ENCODE measurements at regions not wholly inside any gene's neighbourhood (a gene's known extent, or its start where the extent isn't known, plus 50 kb on each side); places are given as distances from the start of the nearest gene placed in this dataset.

DNA sequence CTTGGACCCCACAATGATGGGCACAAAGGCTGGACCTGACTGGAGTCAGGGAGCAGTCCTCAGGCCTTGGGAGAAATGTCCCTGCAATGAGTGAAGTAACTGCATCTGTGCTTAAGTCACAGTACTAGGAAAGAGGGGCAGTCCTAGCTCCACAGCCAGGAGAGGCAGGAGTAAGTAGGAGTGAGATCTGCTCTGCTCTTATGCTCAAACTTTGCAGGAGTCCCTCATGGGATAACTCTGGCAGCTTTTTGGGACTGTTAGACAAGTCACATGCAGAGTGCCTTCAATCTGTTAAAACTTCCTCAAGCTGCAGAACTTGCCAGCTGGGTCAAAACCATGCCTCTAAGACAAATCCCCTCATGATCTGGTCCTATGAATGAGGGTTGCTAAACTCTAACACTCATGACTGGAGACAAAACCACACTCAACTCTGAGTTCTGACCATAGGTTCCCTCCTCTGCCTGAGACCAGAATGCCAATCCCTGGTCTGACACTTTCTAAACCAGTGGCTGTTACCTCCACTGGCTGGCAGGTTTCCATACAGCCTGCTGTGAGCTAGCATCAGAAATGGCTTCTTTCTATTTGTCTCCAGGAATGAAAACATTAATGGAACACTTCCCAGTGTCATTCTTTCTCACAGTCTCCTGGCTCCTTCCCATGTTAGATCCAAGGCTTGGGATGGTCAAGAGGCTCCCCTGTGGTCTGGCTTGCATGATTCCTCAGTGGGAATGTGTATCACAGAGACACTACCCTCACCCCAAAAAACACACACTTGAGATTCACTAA is 819.3 kb downstream of the PCDH7 start:
- H3K9me3 ChIP-seq (ENCODE audit: control insufficient read depth in 1 of 2, insufficient read depth in 1 of 2, low read depth in 1 of 2, low read length in 2 of 2), result no peaks in the 10 kb centered on the region
- no peaks in the 10 kb centered on the region for H3K9me2 ChIP-seq (ENCODE audit: insufficient read depth)
- no peaks in the 10 kb centered on the region for H3K79me2 ChIP-seq (ENCODE audit: insufficient read depth, low read length)
- no peak overlapping the region for H3K9ac ChIP-seq (ENCODE audit: low read length)
- H3K4me1 ChIP-seq (ENCODE audit: control insufficient read depth in 1 of 2, insufficient read depth in 2 of 2, low read length in 2 of 2), result no peaks in the 10 kb centered on the region
- TF ChIP-seq EZH2 (IDR thresholded peaks at IDR 0.05), result no peak
- intact Hi-C loops (cut with micrococcal nuclease), result no loop called here
- H2AFZ ChIP-seq (ENCODE audit: low read depth, low read length, poor library complexity, severe bottlenecking), result no peak overlapping the region
- H3K36me3 ChIP-seq (ENCODE audit: control insufficient read depth in 1 of 2, insufficient read depth in 2 of 2, low read length in 2 of 2), result no peaks in the 10 kb centered on the region
- ChIA-PET RAD21 (ENCODE audit: low non-redundant PET in 1 of 2, low total read pairs in 2 of 2, uncharacterized antibody in 2 of 2, unreplicated experiment in 2 of 2) (no interaction called here), POLR2A (no interaction called here), CTCF (no interaction called here)
- no peak overlapping the region for H3K4me2 ChIP-seq (ENCODE audit: low read length)
- no peak overlapping the region for H3K4me3 ChIP-seq (replicated peaks in 1 of 2; ENCODE audit: low read depth in 1 of 2, low read length in 2 of 2)
- H3K27me3 ChIP-seq (ENCODE audit: insufficient read depth, low read length), result no peaks in the 10 kb centered on the region
- ATAC-seq, result no peak
- H3K27ac ChIP-seq (ENCODE audit: low read depth, low read length), result no peak overlapping the region
- H4K20me1 ChIP-seq (ENCODE audit: insufficient read depth), result no peaks in the 10 kb centered on the region
- DNase-seq (ENCODE audit: low read depth, low spot score), result no peak
- BruUV-seq (replicated peaks), result no TSS peak

DNA sequence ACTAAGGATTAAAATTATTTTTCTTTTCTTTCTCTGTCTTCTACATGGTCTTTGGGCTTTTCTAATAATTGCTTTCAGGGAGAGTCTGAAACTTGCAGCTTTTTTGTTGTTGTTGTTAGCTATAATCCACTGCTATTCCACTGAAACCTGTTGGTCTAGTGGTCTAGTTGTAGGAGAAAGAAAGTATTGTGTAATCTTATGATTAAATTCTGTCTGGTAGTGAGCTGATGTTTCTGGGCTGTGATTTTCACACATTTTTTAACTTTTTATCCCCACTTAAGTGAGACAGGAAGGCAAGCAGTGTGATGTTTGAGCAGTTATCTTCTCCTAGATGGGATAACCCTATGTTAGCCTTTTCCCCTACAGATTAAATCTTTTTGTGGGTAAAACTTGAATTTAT is 825.2 kb downstream of the PCDH7 start:
- Histone ChIP-seq H3K79me2 (ENCODE audit: insufficient read depth, low read length) (no peaks in the 10 kb centered on the region), H2AFZ (ENCODE audit: low read depth, low read length, poor library complexity, severe bottlenecking) (peak overlapping the region; percentile 3), H3K4me1 (ENCODE audit: control insufficient read depth in 1 of 2, insufficient read depth in 2 of 2, low read length in 2 of 2) (no peaks in the 10 kb centered on the region), H3K27ac (ENCODE audit: low read depth, low read length) (no peak overlapping the region), H3K9ac (ENCODE audit: low read length) (no peak overlapping the region), H3K36me3 (ENCODE audit: control insufficient read depth in 1 of 2, insufficient read depth in 2 of 2, low read length in 2 of 2) (no peaks in the 10 kb centered on the region), H3K4me2 (ENCODE audit: low read length) (no peak overlapping the region), H4K20me1 (ENCODE audit: insufficient read depth) (no peaks in the 10 kb centered on the region), H3K27me3 (ENCODE audit: insufficient read depth, low read length) (no peaks in the 10 kb centered on the region), H3K9me3 (ENCODE audit: control insufficient read depth in 1 of 2, insufficient read depth in 1 of 2, low read depth in 1 of 2, low read length in 2 of 2) (0 out of 4 replicates have a peak, but pooled peaks cover 0 to under 1% of the 10 kb centered on the region in 2 experiments), H3K9me2 (ENCODE audit: insufficient read depth) (no peaks in the 10 kb centered on the region; the same call in 1 of the 2 replicates), H3K4me3 (replicated peaks in 1 of 2; ENCODE audit: low read depth in 1 of 2, low read length in 2 of 2) (no peak overlapping the region)
- POLR2A ChIA-PET, result no interaction called here
- RAD21 ChIA-PET (ENCODE audit: low non-redundant PET in 1 of 2, low total read pairs in 2 of 2, uncharacterized antibody in 2 of 2, unreplicated experiment in 2 of 2), result no interaction called here
- DNase-seq (ENCODE audit: low read depth, low spot score) (no peak), ATAC-seq (no peak)
- CTCF ChIA-PET, result no interaction called here
- intact Hi-C loops (cut with micrococcal nuclease), result no loop called here
- no TSS peak for BruUV-seq (replicated peaks)
- no peak for TF ChIP-seq EZH2phosphoT487 (IDR thresholded peaks at IDR 0.05; ENCODE audit: borderline replicate concordance)
- no peak for TF ChIP-seq JUND (IDR thresholded peaks at IDR 0.05)
- no peak for TF ChIP-seq YY1 (IDR thresholded peaks at IDR 0.05; ENCODE audit: extremely low read depth, insufficient replicate concordance, low read depth, low read length)
- TF ChIP-seq, protein P1, sequence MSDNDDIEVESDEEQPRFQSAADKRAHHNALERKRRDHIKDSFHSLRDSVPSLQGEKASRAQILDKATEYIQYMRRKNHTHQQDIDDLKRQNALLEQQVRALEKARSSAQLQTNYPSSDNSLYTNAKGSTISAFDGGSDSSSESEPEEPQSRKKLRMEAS (IDR thresholded peaks at IDR 0.05), result no peak
- no peak for TF ChIP-seq SP1 (IDR thresholded peaks at IDR 0.05; ENCODE audit: low read depth)
- no peak for TF ChIP-seq CBX3 (IDR thresholded peaks at IDR 0.05; ENCODE audit: low read depth)
- no peak for TF ChIP-seq CEBPB (IDR thresholded peaks at IDR 0.05; ENCODE audit: low read depth)
- no peak for TF ChIP-seq EGR1 (IDR thresholded peaks at IDR 0.05; ENCODE audit: low read depth)
- no peak for TF ChIP-seq RAD21 (IDR thresholded peaks at IDR 0.05; ENCODE audit: low read depth)
- no peak for TF ChIP-seq FOSL1 (IDR thresholded peaks at IDR 0.05; ENCODE audit: low read depth)
- no peak for TF ChIP-seq POLR2A (IDR thresholded peaks at IDR 0.05; ENCODE audit: borderline replicate concordance, extremely low read depth, insufficient read depth, insufficient read length)
- TF ChIP-seq TCF7L2 (IDR thresholded peaks at IDR 0.05; ENCODE audit: borderline replicate concordance, extremely low read depth, insufficient read depth, insufficient read length), result no peak
- TF ChIP-seq POLR2AphosphoS5 (IDR thresholded peaks at IDR 0.05; ENCODE audit: low read depth, low read length), result no peak
- TF ChIP-seq, protein P2, sequence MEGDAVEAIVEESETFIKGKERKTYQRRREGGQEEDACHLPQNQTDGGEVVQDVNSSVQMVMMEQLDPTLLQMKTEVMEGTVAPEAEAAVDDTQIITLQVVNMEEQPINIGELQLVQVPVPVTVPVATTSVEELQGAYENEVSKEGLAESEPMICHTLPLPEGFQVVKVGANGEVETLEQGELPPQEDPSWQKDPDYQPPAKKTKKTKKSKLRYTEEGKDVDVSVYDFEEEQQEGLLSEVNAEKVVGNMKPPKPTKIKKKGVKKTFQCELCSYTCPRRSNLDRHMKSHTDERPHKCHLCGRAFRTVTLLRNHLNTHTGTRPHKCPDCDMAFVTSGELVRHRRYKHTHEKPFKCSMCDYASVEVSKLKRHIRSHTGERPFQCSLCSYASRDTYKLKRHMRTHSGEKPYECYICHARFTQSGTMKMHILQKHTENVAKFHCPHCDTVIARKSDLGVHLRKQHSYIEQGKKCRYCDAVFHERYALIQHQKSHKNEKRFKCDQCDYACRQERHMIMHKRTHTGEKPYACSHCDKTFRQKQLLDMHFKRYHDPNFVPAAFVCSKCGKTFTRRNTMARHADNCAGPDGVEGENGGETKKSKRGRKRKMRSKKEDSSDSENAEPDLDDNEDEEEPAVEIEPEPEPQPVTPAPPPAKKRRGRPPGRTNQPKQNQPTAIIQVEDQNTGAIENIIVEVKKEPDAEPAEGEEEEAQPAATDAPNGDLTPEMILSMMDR (IDR thresholded peaks at IDR 0.05 in 2 of 3, conservative IDR thresholded peaks at IDR 0.05 in 1 of 3; ENCODE audit: borderline replicate concordance in 1 of 3, insufficient read depth in 1 of 3, low read depth in 2 of 3, low read length in 2 of 3), result no peak
- TF ChIP-seq, protein P3, sequence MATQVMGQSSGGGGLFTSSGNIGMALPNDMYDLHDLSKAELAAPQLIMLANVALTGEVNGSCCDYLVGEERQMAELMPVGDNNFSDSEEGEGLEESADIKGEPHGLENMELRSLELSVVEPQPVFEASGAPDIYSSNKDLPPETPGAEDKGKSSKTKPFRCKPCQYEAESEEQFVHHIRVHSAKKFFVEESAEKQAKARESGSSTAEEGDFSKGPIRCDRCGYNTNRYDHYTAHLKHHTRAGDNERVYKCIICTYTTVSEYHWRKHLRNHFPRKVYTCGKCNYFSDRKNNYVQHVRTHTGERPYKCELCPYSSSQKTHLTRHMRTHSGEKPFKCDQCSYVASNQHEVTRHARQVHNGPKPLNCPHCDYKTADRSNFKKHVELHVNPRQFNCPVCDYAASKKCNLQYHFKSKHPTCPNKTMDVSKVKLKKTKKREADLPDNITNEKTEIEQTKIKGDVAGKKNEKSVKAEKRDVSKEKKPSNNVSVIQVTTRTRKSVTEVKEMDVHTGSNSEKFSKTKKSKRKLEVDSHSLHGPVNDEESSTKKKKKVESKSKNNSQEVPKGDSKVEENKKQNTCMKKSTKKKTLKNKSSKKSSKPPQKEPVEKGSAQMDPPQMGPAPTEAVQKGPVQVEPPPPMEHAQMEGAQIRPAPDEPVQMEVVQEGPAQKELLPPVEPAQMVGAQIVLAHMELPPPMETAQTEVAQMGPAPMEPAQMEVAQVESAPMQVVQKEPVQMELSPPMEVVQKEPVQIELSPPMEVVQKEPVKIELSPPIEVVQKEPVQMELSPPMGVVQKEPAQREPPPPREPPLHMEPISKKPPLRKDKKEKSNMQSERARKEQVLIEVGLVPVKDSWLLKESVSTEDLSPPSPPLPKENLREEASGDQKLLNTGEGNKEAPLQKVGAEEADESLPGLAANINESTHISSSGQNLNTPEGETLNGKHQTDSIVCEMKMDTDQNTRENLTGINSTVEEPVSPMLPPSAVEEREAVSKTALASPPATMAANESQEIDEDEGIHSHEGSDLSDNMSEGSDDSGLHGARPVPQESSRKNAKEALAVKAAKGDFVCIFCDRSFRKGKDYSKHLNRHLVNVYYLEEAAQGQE (IDR thresholded peaks at IDR 0.05; ENCODE audit: low read depth), result no peak

Measured in HCT116 (cell line).